Iris pigment epithelial cell (primary cell): ENCODE measurements at regions not wholly inside any gene's neighbourhood (a gene's known extent, or its start where the extent isn't known, plus 50 kb on each side); places are given as distances from the start of the nearest gene placed in this dataset.

ENCODE experiments used
- DNase-seq: peaks from one replicate; pipeline ENCODE4 v3.0.0-alpha.2; 2011; ENCODE audit warnings: low read depth

GRCh38 chr4:34878961-34879360 lies 1365.4 kb downstream of the ARAP2 start:
- no peak for DNase-seq

GRCh38 chr4:34880246-34880645 lies 1364.1 kb downstream of the ARAP2 start:
- no peak for DNase-seq

GRCh38 chr4:34891892-34892291 lies 1352.4 kb downstream of the ARAP2 start:
- DNase-seq = no peak

- DNase-seq = no peak
Measured at GRCh38 chr4:34893382-34893781, 1350.9 kb downstream of the ARAP2 start.

GRCh38 chr4:34920032-34920431 lies 1324.3 kb downstream of the ARAP2 start:
- no peak for DNase-seq

GRCh38 chr4:34921391-34921790 lies 1322.9 kb downstream of the ARAP2 start:
- no peak for DNase-seq

DNA sequence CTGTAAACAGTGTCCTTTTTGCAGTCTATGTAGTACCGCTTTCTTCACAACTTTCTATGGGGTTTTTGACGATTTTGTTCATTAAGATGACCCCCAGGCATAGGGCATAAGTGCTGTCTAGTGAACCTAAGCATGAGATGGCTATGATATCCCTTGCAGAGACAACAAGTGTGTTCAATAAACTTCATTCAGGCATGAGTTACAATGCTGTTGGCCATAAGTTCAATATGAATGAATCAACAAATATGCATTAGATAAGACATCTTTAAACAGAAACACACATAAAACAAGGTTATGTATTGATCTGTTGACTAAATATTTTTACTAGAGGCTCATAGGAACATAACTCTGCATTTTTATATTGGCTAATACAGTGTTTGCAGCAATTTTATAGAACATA lies 1322.0 kb downstream of the ARAP2 start:
- no peak for DNase-seq

- DNase-seq = no peak
Measured at GRCh38 chr4:34932591-34932990, 1311.7 kb downstream of the ARAP2 start.

GRCh38 chr4:34935739-34936138 lies 1308.6 kb downstream of the ARAP2 start:
- DNase-seq = no peak

- no peak for DNase-seq
Measured at GRCh38 chr4:34939073-34939472, 1305.2 kb downstream of the ARAP2 start.

GRCh38 chr4:34943741-34944386 lies 1300.5 kb downstream of the ARAP2 start:
- DNase-seq = no peak

DNA sequence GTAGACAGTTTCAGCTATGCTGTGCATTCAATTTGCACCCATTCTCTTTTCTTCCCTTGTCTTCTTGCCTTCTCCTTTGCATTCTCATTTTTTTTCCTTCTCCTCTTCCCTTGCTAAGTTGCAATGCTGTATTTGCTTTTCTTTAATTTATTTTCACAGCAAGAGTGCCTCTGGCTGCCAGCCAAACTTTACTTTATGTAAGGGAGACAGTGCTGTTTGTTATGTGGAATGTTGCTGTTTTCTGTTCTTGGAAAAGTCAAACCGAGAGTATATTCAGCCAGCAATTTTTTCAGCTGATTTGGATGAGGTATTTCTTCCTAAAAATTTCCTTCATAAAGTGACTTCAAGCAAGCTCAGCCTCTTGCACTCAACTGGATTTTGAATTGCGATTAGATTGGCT lies 1293.4 kb downstream of the ARAP2 start:
- DNase-seq = no peak

DNA sequence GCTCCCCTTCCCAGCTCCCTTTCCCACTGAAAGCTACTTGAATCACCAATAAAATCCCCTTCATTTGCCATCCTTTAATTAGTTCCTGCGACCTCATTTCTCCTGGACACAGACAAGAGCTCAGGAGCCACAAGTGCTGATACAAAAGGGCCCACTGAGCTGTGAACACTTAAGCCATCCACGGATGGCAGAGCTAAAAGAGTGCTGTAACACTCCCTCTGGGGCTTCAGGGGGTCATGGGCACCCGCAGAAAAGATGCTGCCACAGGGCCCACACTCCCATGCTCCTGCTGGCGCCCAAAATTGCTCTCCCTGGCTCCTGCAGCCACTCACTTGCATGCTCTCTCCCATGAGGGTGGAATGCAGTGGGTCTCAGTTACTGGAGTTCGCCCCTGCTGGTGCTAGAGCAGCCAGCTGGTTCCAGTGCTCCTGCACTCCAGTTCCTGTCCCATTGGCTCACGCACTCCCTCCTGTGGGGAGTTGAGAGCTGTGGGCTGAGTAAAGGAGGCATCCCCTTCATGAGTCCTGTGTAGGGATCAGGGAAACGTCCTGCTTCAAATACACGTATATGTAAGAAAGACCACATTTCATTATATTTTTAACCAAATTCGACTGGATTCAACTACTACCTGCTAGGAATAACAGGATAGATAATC lies 1291.0 kb downstream of the ARAP2 start:
- DNase-seq = no peak

- DNase-seq = no peak
Measured at GRCh38 chr4:34964613-34965012, 1279.7 kb downstream of the ARAP2 start.

- DNase-seq = peak; percentile 1
Measured at GRCh38 chr4:34972189-34972588, 1272.1 kb downstream of the ARAP2 start.

- no peak for DNase-seq
Measured at GRCh38 chr4:34973650-34974312, 1270.5 kb downstream of the ARAP2 start.

DNA sequence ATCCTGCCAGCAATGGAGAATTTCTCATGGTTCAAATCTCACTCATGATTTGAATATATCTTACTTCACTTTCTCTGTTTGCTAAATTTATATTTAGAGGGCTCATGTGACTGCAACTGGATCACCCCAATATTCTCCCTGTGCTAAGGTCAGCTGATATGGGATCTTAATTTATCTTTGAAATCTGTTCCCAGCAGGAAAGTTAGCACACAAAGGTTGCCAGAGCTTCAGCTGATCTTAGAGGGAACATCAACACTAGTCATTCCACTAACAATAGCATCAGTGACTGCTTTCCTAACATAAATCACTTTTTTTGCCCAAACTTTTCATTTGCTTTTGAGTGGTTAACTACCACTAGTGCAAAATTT lies 1270.0 kb downstream of the ARAP2 start:
- DNase-seq = no peak

DNA sequence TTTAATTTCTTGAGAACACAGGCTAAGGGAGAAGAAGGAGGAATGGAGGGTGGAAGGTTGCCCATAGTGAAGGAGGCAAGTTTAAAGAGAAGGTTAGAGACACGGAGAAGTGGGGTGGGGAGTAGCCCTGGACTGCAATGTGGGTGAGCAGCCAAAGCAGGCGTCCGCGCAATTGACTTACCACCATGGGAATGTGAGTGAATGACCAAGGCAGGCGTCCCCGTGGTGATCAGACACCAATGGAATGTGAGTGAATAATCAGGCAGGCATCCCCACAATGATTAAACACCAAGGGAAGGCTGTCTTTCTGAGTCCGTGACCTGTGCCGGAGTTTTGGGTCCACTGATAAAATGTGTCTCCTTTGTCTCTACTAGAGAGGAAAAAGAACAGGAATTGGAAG lies 1223.1 kb downstream of the ARAP2 start:
- peak; percentile 61 for DNase-seq

DNA sequence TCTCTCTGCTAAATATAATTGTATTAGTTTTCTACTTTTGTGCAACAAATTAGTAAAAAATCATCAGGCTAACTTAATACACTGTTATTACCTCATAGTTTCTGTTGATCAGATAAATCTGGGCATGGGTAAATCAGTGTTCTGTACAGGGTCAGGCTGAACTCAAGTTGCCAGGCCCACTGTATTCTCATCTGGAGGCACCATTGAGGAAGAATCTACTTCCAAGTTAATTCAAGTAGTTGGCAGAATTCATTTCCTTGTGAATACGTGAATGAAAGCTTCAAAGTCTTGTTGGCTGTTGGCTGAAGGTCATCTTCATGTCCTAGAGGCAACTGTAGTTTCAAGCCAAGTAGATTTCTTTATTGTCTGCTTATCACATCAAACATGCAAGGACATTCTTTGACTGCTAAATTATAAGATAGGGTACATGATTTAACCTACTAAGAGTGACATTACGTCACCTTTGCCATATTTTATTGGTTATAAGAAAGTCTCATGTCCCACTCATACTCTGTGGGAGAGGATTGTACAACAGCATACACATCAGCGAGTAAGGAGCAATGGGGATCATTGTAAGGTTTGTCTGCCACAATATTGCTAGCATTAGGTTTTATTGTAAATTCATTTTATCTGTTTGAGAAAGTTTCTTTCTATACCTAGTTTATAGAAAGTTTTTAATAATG lies 1219.0 kb downstream of the ARAP2 start:
- DNase-seq = no peak

- no peak for DNase-seq
Measured at GRCh38 chr4:35038079-35038805, 1206.1 kb downstream of the ARAP2 start.

- no peak for DNase-seq
Measured at GRCh38 chr4:35038845-35039244, 1205.5 kb downstream of the ARAP2 start.

DNA sequence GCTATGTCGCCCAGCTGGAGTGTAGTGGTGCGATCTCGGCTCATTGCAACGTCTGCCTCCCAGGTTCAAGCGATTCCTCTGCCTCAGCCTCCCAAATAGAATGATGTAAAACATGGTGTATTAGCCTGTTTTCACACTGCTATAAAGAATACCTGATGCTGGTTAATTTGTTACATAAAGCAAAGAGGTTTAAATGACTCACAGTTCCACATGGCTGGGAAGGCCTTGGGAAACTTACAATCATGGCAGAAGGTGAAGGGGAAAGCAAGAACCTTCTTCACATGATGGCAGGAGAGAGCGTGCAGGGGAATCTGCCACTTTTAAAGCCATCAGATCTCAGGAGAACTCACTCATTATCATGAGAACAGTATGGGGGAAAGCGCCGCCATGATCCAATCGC lies 1191.8 kb downstream of the ARAP2 start:
- DNase-seq = no peak
